ENCODE measurements at regions not wholly inside any gene's neighbourhood (a gene's known extent, or its start where the extent isn't known, plus 50 kb on each side); places are given as distances from the start of the nearest gene placed in this dataset.

DNA sequence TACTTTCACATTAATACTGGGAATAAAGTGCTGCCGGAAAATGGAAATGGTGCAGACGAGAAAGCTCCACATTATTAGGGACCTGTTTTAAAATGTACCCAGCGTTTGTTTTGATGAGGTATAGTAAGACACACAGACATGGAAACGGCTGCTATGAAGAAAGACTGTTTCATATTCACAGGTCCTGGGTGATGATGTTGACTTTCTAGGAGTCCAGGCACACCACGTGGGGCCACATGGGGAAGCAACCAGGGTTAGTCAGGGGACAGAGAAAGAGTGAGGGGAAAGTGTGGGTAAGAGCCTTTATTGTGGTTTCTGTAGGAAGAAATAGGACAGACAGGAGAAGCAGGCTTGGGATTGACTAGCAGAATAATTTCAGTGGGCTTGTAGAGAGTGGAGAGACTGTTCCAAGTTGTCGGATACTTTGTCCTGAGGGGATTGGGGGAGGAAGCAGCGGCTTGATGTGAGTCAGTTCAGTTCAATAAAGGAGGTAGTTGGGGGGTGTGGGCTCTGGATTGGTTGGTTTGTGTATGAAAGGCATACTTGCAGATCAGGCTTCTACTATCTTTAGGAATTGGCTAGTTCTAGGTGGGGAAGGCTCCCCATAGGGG lies 112.0 kb upstream of the MCHR2 start:
- H3K9me3 Mint-ChIP-seq (ENCODE audit: unreplicated experiment), result no peaks in the 10 kb centered on the region
- Histone ChIP-seq H3K9me3 (no peaks in the 10 kb centered on the region), H3K36me3 (ENCODE audit: control insufficient read depth, insufficient read depth, low read length) (no peaks in the 10 kb centered on the region), H3K4me1 (no peaks in the 10 kb centered on the region), H3K4me3 (ENCODE audit: low read depth, low read length) (no peak overlapping the region), H3K27me3 (replicated peaks; ENCODE audit: control insufficient read depth, insufficient read depth, low read length) (no peaks in the 10 kb centered on the region)
- DNase-seq, result no peak
- BruUV-seq (replicated peaks), result no TSS peak
- H3K4me1 Mint-ChIP-seq (ENCODE audit: low read depth, unreplicated experiment), result no peaks in the 10 kb centered on the region
- intact Hi-C loops (cut with micrococcal nuclease; ENCODE audit: unreplicated experiment), result loop anchor here (2.0 kb wide), 1 partner anchor 373 kb away; no protein-coding TSS in a partner anchor
- no peak overlapping the region for H3K4me3 Mint-ChIP-seq (ENCODE audit: unreplicated experiment)
- TF ChIP-seq, protein P1, sequence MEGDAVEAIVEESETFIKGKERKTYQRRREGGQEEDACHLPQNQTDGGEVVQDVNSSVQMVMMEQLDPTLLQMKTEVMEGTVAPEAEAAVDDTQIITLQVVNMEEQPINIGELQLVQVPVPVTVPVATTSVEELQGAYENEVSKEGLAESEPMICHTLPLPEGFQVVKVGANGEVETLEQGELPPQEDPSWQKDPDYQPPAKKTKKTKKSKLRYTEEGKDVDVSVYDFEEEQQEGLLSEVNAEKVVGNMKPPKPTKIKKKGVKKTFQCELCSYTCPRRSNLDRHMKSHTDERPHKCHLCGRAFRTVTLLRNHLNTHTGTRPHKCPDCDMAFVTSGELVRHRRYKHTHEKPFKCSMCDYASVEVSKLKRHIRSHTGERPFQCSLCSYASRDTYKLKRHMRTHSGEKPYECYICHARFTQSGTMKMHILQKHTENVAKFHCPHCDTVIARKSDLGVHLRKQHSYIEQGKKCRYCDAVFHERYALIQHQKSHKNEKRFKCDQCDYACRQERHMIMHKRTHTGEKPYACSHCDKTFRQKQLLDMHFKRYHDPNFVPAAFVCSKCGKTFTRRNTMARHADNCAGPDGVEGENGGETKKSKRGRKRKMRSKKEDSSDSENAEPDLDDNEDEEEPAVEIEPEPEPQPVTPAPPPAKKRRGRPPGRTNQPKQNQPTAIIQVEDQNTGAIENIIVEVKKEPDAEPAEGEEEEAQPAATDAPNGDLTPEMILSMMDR (IDR thresholded peaks at IDR 0.05; ENCODE audit: insufficient read depth in 1 of 2, low read depth in 1 of 2, low read length in 1 of 2, severe bottlenecking in 1 of 2, unreplicated experiment in 1 of 2), result no peak
- POLR2A ChIA-PET, result no interaction called here
- H3K27ac Mint-ChIP-seq (ENCODE audit: unreplicated experiment), result no peak overlapping the region
- H3K27me3 Mint-ChIP-seq (ENCODE audit: insufficient read depth, unreplicated experiment), result no peaks in the 10 kb centered on the region
- H3K36me3 Mint-ChIP-seq (ENCODE audit: insufficient read depth, unreplicated experiment), result no peaks in the 10 kb centered on the region
- CTCF ChIA-PET, result no interaction called here

DNA sequence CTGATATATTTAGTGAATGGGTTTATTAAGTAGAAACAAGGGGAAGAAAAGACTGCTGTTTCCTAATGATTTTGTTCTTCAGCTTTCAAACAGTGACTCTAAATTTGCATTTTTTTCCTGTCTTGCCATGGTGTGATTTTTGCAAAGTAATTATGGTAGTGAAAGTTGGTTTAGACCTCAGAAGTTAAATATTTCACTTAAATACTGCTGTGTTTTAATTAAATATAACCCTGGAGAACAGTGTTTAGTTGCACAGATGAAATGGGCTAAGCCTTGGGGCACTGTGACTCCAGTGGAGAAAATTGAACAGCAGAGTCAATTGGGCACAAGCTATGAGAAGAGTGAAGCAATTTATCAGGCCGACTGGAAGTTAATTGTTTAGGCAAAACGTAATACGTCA lies 111.1 kb upstream of the MCHR2 start:
- Mint-ChIP-seq H3K27ac (ENCODE audit: unreplicated experiment) (no peak overlapping the region), H3K4me1 (ENCODE audit: low read depth, unreplicated experiment) (no peaks in the 10 kb centered on the region), H3K9me3 (ENCODE audit: unreplicated experiment) (no peaks in the 10 kb centered on the region), H3K27me3 (ENCODE audit: insufficient read depth, unreplicated experiment) (no peaks in the 10 kb centered on the region), H3K4me3 (ENCODE audit: unreplicated experiment) (no peak overlapping the region), H3K36me3 (ENCODE audit: insufficient read depth, unreplicated experiment) (no peaks in the 10 kb centered on the region)
- H3K27me3 ChIP-seq (replicated peaks; ENCODE audit: control insufficient read depth, insufficient read depth, low read length), result no peaks in the 10 kb centered on the region
- H3K9me3 ChIP-seq, result no peaks in the 10 kb centered on the region
- TF ChIP-seq, protein P1 (IDR thresholded peaks at IDR 0.05; ENCODE audit: insufficient read depth in 1 of 2, low read depth in 1 of 2, low read length in 1 of 2, severe bottlenecking in 1 of 2, unreplicated experiment in 1 of 2), result no peak
- H3K36me3 ChIP-seq (ENCODE audit: control insufficient read depth, insufficient read depth, low read length), result no peaks in the 10 kb centered on the region
- ChIA-PET CTCF (no interaction called here), POLR2A (no interaction called here)
- no peaks in the 10 kb centered on the region for H3K4me1 ChIP-seq
- no peak overlapping the region for H3K4me3 ChIP-seq (ENCODE audit: low read depth, low read length)
- no TSS peak for BruUV-seq (replicated peaks)
- intact Hi-C loops (cut with micrococcal nuclease; ENCODE audit: unreplicated experiment), result no loop called here
- DNase-seq, result no peak

DNA sequence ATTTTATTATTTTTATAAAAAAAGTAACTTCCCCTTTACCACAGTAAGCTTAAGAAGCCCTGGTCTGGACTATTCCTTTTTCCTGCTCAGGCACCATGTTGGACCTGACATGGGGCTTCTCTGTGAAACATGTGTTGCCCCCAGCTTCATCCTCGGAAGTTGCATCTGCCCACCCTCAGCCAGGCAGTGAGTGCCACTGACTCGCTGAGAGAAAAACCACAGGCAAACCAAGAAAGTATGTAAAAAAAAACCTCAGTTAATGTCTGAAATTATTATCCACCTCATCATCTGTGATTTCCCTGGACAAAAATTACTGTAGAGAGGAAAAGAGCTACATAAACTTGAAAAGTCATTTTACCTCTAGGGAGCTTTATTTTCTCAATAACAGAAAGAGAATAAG lies 109.9 kb upstream of the MCHR2 start:
- TF ChIP-seq, protein P1 (IDR thresholded peaks at IDR 0.05; ENCODE audit: insufficient read depth in 1 of 2, low read depth in 1 of 2, low read length in 1 of 2, severe bottlenecking in 1 of 2, unreplicated experiment in 1 of 2), result no peak
- Mint-ChIP-seq H3K4me1 (ENCODE audit: low read depth, unreplicated experiment) (no peaks in the 10 kb centered on the region), H3K36me3 (ENCODE audit: insufficient read depth, unreplicated experiment) (no peaks in the 10 kb centered on the region), H3K4me3 (ENCODE audit: unreplicated experiment) (no peak overlapping the region), H3K27ac (ENCODE audit: unreplicated experiment) (no peak overlapping the region), H3K27me3 (ENCODE audit: insufficient read depth, unreplicated experiment) (no peaks in the 10 kb centered on the region), H3K9me3 (ENCODE audit: unreplicated experiment) (no peaks in the 10 kb centered on the region)
- Histone ChIP-seq H3K4me3 (ENCODE audit: low read depth, low read length) (no peak overlapping the region), H3K36me3 (ENCODE audit: control insufficient read depth, insufficient read depth, low read length) (no peaks in the 10 kb centered on the region), H3K4me1 (no peaks in the 10 kb centered on the region), H3K9me3 (no peaks in the 10 kb centered on the region), H3K27me3 (replicated peaks; ENCODE audit: control insufficient read depth, insufficient read depth, low read length) (no peaks in the 10 kb centered on the region)
- no peak for DNase-seq
- no TSS peak for BruUV-seq (replicated peaks)
- CTCF ChIA-PET, result no interaction called here
- intact Hi-C loops (cut with micrococcal nuclease; ENCODE audit: unreplicated experiment), result no loop called here
- POLR2A ChIA-PET, result no interaction called here
